PC-3 (cell line): ENCODE measurements at regions not wholly inside any gene's neighbourhood (a gene's known extent, or its start where the extent isn't known, plus 50 kb on each side); places are given as distances from the start of the nearest gene placed in this dataset.

ENCODE experiments used
- ATAC-seq: fragments of 200-7000 bp; cut with Tn5 transposase; 2 replicates; pipeline ENCODE4 v1.9.1; 2020; ENCODE audit warnings: mild to moderate bottlenecking, moderate library complexity
- BruUV-seq: library from RNA; stranded (reverse); fragments of 400-500 nt; replicated peaks from 2 replicates; lab custom pipeline; 2021; lab: Mats Ljungman, UMichigan
- CTCF ChIA-PET: fragments of 300-600 bp; sonication (Branson Sonifier 250); formaldehyde crosslinking; loops from one replicate; lab custom pipeline; 2022; ENCODE audit warnings: antibody characterized with exemption; lab: Charles Lee
- POLR2A ChIA-PET: fragments of 300-600 bp; sonication (Branson Sonifier 250); formaldehyde crosslinking; loops from one replicate; lab custom pipeline; 2022; ENCODE audit warnings: antibody characterized with exemption; ENCODE audit not compliant: unreplicated experiment; lab: Charles Lee
- DNase-seq: peaks from one replicate; pipeline ENCODE4 v3.0.0-alpha.2; 2015
- H2AFZ ChIP-seq: fragments of 300-600 bp; sonication (generic); 2 replicates; pipeline ENCODE4 v1.6.0; 2016; ENCODE audit warnings: antibody characterized with exemption, low read length
- H3F3A ChIP-seq: fragments of 300-600 bp; sonication (generic); one replicate; pipeline ENCODE4 v1.6.0; 2017; ENCODE audit warnings: antibody characterized with exemption, low read length, control low read depth, mild to moderate bottlenecking; ENCODE audit not compliant: unreplicated experiment
- H3K27ac ChIP-seq: fragments of 300-600 bp; sonication (generic); 2 replicates; pipeline ENCODE4 v1.5.1; 2016; ENCODE audit warnings: mild to moderate bottlenecking, low read length
- H3K27me3 ChIP-seq: fragments of 300-600 bp; sonication (generic); 2 replicates; pipeline ENCODE4 v1.6.1; 2016; ENCODE audit warnings: low read length, mixed read lengths
- H3K36me3 ChIP-seq: fragments of 300-600 bp; sonication (generic); 2 replicates; pipeline ENCODE4 v1.6.1; 2016; ENCODE audit warnings: low read depth, mixed run types, low read length, mixed read lengths
- H3K4me1 ChIP-seq: fragments of 300-600 bp; sonication (generic); 2 replicates; pipeline ENCODE4 v1.5.1; 2016; ENCODE audit warnings: low read length; ENCODE audit not compliant: insufficient read depth
- H3K4me2 ChIP-seq: fragments of 300-600 bp; sonication (generic); 2 replicates; pipeline ENCODE4 v1.6.0; 2016; ENCODE audit warnings: low read length
- H3K4me3 ChIP-seq: fragments of 300-600 bp; sonication (generic); 2 replicates; pipeline ENCODE4 v1.5.1; 2016; ENCODE audit warnings: mild to moderate bottlenecking, low read length, mixed read lengths
- H3K79me2 ChIP-seq: fragments of 300-600 bp; sonication (generic); 2 replicates; pipeline ENCODE4 v1.6.1; 2017; ENCODE audit warnings: low read length, mixed read lengths
- H3K9ac ChIP-seq: fragments of 300-600 bp; sonication (generic); 2 replicates; pipeline ENCODE4 v1.6.0; 2016; ENCODE audit warnings: mild to moderate bottlenecking, low read length
- H3K9me2 ChIP-seq: fragments of 300-600 bp; sonication (generic); replicated peaks from 2 replicates; pipeline ENCODE4 v1.6.1; 2016; ENCODE audit warnings: mixed run types, low read length, mixed read lengths
- H3K9me3 ChIP-seq: fragments of 300-600 bp; sonication (generic); 2 replicates; pipeline ENCODE4 v1.6.1; 2016; ENCODE audit warnings: low read length, mixed read lengths
- H4K20me1 ChIP-seq: fragments of 300-600 bp; sonication (generic); 2 replicates; pipeline ENCODE4 v1.6.1; 2016; ENCODE audit warnings: low read length, mixed read lengths
- CTCF ChIP-seq: fragments of 300-600 bp; sonication (generic); conservative IDR thresholded peaks from 2 replicates; pipeline ENCODE4 v1.5.1; 2017; ENCODE audit warnings: antibody characterized with exemption, low read depth, mild to moderate bottlenecking, low read length
- EZH2 ChIP-seq: fragments of 300-600 bp; sonication (generic); IDR thresholded peaks from one replicate; pipeline ENCODE4 v1.6.1; 2017; ENCODE audit warnings: antibody characterized with exemption, mild to moderate bottlenecking, low read length; ENCODE audit not compliant: unreplicated experiment
- EZH2phosphoT487 ChIP-seq: fragments of 300-600 bp; sonication (generic); IDR thresholded peaks from 2 replicates; pipeline ENCODE4 v1.6.1; 2018; ENCODE audit warnings: mild to moderate bottlenecking, antibody characterized with exemption, low read length, borderline replicate concordance
- intact Hi-C: fragments of 100-400 bp; cut with micrococcal nuclease; formaldehyde crosslinking; loops from 2 replicates; pipeline ENCODE4 v1.9.0; 2023

GRCh38 chr13:40013554-40013953 is 358.1 kb downstream of the COG6 start:
- intact Hi-C loops, result no loop called here
- no TSS peak for BruUV-seq
- CTCF ChIA-PET, result no interaction called here
- no peak for DNase-seq
- Histone ChIP-seq H3K9me2 (no peaks in the 10 kb centered on the region), H3K27ac (no peak overlapping the region), H3K4me3 (no peak overlapping the region), H3K79me2 (no peaks in the 10 kb centered on the region), H3K9me3 (no peaks in the 10 kb centered on the region), H4K20me1 (no peaks in the 10 kb centered on the region), H3K9ac (no peak overlapping the region), H3K27me3 (no peaks in the 10 kb centered on the region), H3K36me3 (no peaks in the 10 kb centered on the region), H3K4me2 (no peak overlapping the region), H3F3A (no peaks in the 10 kb centered on the region), H2AFZ (no peak overlapping the region), H3K4me1 (no peaks in the 10 kb centered on the region; the same call in 1 of the 2 replicates)
- POLR2A ChIA-PET, result no interaction called here
- TF ChIP-seq EZH2 (no peak), EZH2phosphoT487 (no peak), CTCF (no peak)
- ATAC-seq, result no peak

- DNase-seq, result peak; percentile 3
- Histone ChIP-seq H3K27ac (no peak overlapping the region), H4K20me1 (no peaks in the 10 kb centered on the region), H2AFZ (no peak overlapping the region), H3K9me3 (no peaks in the 10 kb centered on the region), H3K4me3 (no peak overlapping the region), H3K36me3 (no peaks in the 10 kb centered on the region), H3K27me3 (no peaks in the 10 kb centered on the region), H3F3A (no peaks in the 10 kb centered on the region), H3K79me2 (no peaks in the 10 kb centered on the region), H3K9ac (no peak overlapping the region), H3K4me1 (no peaks in the 10 kb centered on the region; the same call in 1 of the 2 replicates), H3K9me2 (no peaks in the 10 kb centered on the region), H3K4me2 (no peak overlapping the region)
- no peak for ATAC-seq
- TF ChIP-seq EZH2, result no peak
- no peak for TF ChIP-seq EZH2phosphoT487
- TF ChIP-seq CTCF, result no peak
- no TSS peak for BruUV-seq
- intact Hi-C loops, result no loop called here
- ChIA-PET POLR2A (no interaction called here), CTCF (no interaction called here)
Measured at GRCh38 chr13:40016953-40017660, 361.6 kb downstream of the COG6 start.

GRCh38 chr13:40017662-40018262 is 362.3 kb downstream of the COG6 start:
- TF ChIP-seq EZH2, result no peak
- TF ChIP-seq EZH2phosphoT487, result no peak
- no peak for TF ChIP-seq CTCF
- DNase-seq (no peak), ATAC-seq (no peak)
- no peaks in the 10 kb centered on the region for H4K20me1 ChIP-seq
- H3K27me3 ChIP-seq, result no peaks in the 10 kb centered on the region
- no TSS peak for BruUV-seq
- H3K4me1 ChIP-seq, result no peaks in the 10 kb centered on the region; the same call in 1 of the 2 replicates
- no peak overlapping the region for H2AFZ ChIP-seq
- H3K4me2 ChIP-seq, result no peak overlapping the region
- H3K79me2 ChIP-seq, result no peaks in the 10 kb centered on the region
- no peaks in the 10 kb centered on the region for H3K9me3 ChIP-seq
- intact Hi-C loops, result no loop called here
- no peak overlapping the region for H3K9ac ChIP-seq
- POLR2A ChIA-PET, result no interaction called here
- CTCF ChIA-PET, result no interaction called here
- H3F3A ChIP-seq, result no peaks in the 10 kb centered on the region
- no peaks in the 10 kb centered on the region for H3K36me3 ChIP-seq
- no peaks in the 10 kb centered on the region for H3K9me2 ChIP-seq
- no peak overlapping the region for H3K4me3 ChIP-seq
- H3K27ac ChIP-seq, result no peak overlapping the region
